ENCODE measurements at regions not wholly inside any gene's neighbourhood (a gene's known extent, or its start where the extent isn't known, plus 50 kb on each side); places are given as distances from the start of the nearest gene placed in this dataset.

GRCh38 chr12:22982635-22983034 is 357.7 kb downstream of the ETNK1 start:
- intact Hi-C loops (cut with DNase I), result no loop called here

DNA sequence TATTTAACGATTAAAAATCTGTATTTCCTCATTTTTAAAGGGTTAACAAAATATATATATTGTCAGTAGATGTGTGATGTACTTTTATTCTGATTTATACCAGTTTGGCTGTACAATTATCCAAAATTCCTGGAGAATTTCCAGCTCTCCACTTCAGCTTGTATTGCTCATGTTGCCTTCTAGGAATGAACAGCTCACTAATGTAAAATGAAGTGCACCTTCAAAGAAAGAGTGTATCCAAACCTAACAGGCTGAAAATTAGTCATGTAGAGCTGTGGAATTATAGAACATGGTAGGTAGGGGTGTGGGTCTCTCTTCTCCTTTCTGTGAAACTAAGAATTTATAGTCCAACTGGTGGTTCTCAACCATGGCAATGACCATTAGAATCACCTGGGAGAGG is 362.0 kb downstream of the ETNK1 start:
- 55 to 73% methylated on average over 1 of the region's 1 CpG for WGBS, 2 donors
- H3K27ac ChIP-seq, result no peak overlapping the region
- no peak for DNase-seq

More at GRCh38 chr12:22982635-22983034, 357.7 kb downstream of the ETNK1 start:
- Histone ChIP-seq H3K27me3 (no peaks in the 10 kb centered on the region), H3K36me3 (no peaks in the 10 kb centered on the region), H3K4me3 (no peak overlapping the region), H3K27ac (no peak overlapping the region), H3K4me1 (no peaks in the 10 kb centered on the region), H3K9me3 (no peaks in the 10 kb centered on the region)
- 69 to 88% methylated on average over 8 to 13 of the region's 13 CpGs for WGBS, 2 donors
- no peak for DNase-seq
- TF ChIP-seq, protein P1, sequence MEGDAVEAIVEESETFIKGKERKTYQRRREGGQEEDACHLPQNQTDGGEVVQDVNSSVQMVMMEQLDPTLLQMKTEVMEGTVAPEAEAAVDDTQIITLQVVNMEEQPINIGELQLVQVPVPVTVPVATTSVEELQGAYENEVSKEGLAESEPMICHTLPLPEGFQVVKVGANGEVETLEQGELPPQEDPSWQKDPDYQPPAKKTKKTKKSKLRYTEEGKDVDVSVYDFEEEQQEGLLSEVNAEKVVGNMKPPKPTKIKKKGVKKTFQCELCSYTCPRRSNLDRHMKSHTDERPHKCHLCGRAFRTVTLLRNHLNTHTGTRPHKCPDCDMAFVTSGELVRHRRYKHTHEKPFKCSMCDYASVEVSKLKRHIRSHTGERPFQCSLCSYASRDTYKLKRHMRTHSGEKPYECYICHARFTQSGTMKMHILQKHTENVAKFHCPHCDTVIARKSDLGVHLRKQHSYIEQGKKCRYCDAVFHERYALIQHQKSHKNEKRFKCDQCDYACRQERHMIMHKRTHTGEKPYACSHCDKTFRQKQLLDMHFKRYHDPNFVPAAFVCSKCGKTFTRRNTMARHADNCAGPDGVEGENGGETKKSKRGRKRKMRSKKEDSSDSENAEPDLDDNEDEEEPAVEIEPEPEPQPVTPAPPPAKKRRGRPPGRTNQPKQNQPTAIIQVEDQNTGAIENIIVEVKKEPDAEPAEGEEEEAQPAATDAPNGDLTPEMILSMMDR (IDR thresholded peaks at IDR 0.05), result no peak
- no peak for TF ChIP-seq POLR2A (IDR thresholded peaks at IDR 0.05)

GRCh38 chr12:22990501-22990900 is 365.5 kb downstream of the ETNK1 start:
- H3K27me3 ChIP-seq, result no peaks in the 10 kb centered on the region
- no peaks in the 10 kb centered on the region for H3K36me3 ChIP-seq
- TF ChIP-seq, protein P1 (IDR thresholded peaks at IDR 0.05), result no peak
- no peak for TF ChIP-seq POLR2A (IDR thresholded peaks at IDR 0.05)
- H3K4me3 ChIP-seq, result no peak overlapping the region
- intact Hi-C loops (cut with DNase I), result no loop called here
- H3K27ac ChIP-seq, result no peak overlapping the region
- no peaks in the 10 kb centered on the region for H3K9me3 ChIP-seq
- DNase-seq, result no peak
- 62 to 83% methylated on average over 1 of the region's 1 CpG for WGBS, 2 donors
- no peaks in the 10 kb centered on the region for H3K4me1 ChIP-seq

More for the DNA sequence above, 362.0 kb downstream of the ETNK1 start:
- TF ChIP-seq POLR2A (IDR thresholded peaks at IDR 0.05), result no peak
- TF ChIP-seq, protein P1 (IDR thresholded peaks at IDR 0.05), result no peak
- no peak overlapping the region for H3K4me3 ChIP-seq
- no peaks in the 10 kb centered on the region for H3K36me3 ChIP-seq
- no peaks in the 10 kb centered on the region for H3K9me3 ChIP-seq
- H3K27me3 ChIP-seq, result no peaks in the 10 kb centered on the region
- intact Hi-C loops (cut with DNase I), result no loop called here
- no peaks in the 10 kb centered on the region for H3K4me1 ChIP-seq

DNA sequence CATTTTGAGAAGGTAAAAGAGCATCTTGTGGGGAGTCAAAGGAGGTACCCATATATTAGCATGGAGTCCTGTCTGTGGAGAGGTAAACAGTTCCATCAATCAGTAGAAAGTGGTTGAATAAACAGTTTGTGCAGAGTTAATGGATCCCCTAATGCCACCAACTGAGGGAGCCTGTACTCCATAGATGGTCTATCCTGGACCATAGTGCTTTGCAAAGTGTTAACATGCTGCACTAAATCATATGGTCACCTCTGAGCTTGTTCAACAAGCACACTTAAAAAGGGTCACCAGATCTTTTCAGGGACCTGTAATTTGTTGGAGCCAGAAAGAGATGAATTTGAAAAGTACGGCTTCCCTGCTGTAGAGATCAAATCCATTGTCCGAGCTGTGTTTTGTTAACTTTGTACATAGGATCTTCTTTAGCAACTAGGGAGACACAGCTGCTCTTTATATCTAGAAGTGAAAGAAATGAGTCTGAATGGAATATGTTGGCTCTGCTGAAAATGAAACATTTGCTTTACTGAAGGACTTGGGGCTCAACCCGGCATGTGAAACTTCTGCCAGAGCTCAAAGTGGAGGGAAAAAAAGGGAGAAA is 366.4 kb downstream of the ETNK1 start:
- WGBS, 2 donors, result 57 to 76% methylated on average over 3 of the region's 3 CpGs
- no peaks in the 10 kb centered on the region for H3K4me1 ChIP-seq
- no peaks in the 10 kb centered on the region for H3K9me3 ChIP-seq
- no peak overlapping the region for H3K27ac ChIP-seq
- no peaks in the 10 kb centered on the region for H3K27me3 ChIP-seq
- no peak for DNase-seq
- TF ChIP-seq, protein P1 (IDR thresholded peaks at IDR 0.05), result no peak
- no peak for TF ChIP-seq POLR2A (IDR thresholded peaks at IDR 0.05)
- H3K36me3 ChIP-seq, result no peaks in the 10 kb centered on the region
- H3K4me3 ChIP-seq, result no peak overlapping the region
- intact Hi-C loops (cut with DNase I), result no loop called here

GRCh38 chr12:22993609-22994315 is 368.8 kb downstream of the ETNK1 start:
- no peaks in the 10 kb centered on the region for H3K27me3 ChIP-seq
- no peak for DNase-seq
- no peak overlapping the region for H3K27ac ChIP-seq
- H3K36me3 ChIP-seq, result no peaks in the 10 kb centered on the region
- peaks cover 0 to 4% (median 0%) of the 10 kb centered on the region in 3 donors for H3K9me3 ChIP-seq
- intact Hi-C loops (cut with DNase I), result no loop called here
- no peak for TF ChIP-seq POLR2A (IDR thresholded peaks at IDR 0.05)
- TF ChIP-seq, protein P1 (IDR thresholded peaks at IDR 0.05), result no peak
- no peak overlapping the region for H3K4me3 ChIP-seq
- 23 to 32% methylated on average over 4 of the region's 4 CpGs for WGBS, 2 donors
- no peaks in the 10 kb centered on the region for H3K4me1 ChIP-seq
